ENCODE measurements at regions not wholly inside any gene's neighbourhood (a gene's known extent, or its start where the extent isn't known, plus 50 kb on each side); places are given as distances from the start of the nearest gene placed in this dataset.

DNA sequence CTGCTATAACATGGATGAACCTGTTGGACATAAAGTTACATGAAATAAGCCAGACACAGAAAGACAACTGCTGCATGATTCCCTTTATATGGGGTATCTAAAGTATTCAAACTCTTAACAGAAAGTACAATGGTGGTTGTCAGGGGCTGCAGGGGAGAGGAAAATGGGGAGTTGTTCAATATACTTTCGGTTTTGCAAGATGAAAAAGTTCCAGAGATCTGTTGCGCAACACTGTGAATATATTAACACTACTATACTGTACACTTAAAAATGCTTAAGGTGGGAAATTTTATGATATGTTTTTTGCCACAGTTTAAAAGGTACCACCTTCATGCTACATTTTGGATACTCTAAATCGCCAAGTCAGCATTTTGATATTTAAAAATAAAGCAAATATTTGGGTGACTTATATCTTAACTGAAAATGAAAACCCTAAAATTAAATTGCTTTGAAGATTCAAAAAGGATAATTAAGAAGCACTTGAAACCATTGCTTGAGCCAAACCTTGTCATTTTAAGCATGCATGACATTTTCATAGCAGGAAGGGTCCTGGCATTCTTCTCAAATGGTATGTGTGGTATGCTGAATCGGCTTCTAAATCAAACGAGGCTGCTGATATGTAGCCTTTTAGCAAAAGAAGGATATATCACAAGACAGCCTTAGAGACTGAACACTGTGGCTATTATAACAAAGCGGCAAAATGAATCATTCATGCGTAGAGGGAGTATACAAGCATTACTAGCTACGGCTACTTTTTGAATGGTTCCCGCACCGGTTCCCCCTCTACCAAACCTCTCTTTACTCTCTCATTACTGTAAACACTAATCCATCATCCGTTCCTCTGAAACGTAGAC, 607.1 kb upstream of the DIPK2B start:
- CTCF ChIA-PET, result interaction anchor here (0.6 kb wide), 2 partner anchors 13 to 14 kb away, joined by 4 read pairs; no protein-coding TSS in a partner anchor
- DNase-seq (ENCODE audit: low read depth, low spot score), result no peak

DNA sequence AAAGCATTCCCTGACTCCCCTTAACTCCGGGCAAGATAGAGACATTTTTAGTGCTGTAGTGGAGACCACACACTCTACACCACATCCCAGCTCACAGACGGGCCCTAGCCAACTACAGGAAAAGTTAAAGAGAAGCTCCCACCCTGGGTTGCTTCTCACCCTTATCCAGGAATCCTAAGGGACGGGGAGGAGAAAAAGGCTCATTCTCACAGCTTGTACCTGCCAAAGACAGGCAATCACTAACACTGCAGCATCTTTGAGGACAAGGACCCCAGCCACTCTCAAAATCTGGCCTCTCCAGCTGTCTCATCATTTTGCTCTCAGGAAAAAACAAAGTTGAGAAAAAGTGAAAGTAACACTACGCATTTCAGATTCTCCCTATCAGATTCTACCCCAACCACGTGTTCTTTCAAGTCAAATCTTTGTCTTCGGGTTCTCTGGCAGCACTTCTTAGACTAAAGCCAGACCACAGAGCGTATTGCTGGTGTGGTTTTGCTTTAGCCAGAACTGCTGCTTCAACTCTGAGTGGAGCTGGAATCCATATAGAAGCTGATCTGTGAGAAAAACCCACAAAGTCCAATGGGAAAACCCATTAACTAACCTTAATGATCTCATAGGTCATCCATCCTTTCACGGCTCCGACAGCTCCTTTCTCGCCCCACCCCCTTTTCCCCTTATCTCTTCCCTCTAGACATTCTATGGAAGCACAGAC, 605.9 kb upstream of the DIPK2B start:
- Histone ChIP-seq H3K27ac (ENCODE audit: low read length) (peak overlapping the region; percentile 84), H3K27me3 (ENCODE audit: control insufficient read depth, insufficient read depth, low read length) (no peaks in the 10 kb centered on the region), H3K36me3 (ENCODE audit: control insufficient read depth, insufficient read depth, low read length) (no peaks in the 10 kb centered on the region), H3K9me3 (ENCODE audit: control insufficient read depth, insufficient read depth, low read depth, low read length) (no peaks in the 10 kb centered on the region), H3K4me1 (ENCODE audit: control insufficient read depth, insufficient read depth, low read length) (peaks cover 63% of the 10 kb centered on the region), H3K4me3 (ENCODE audit: low read depth in 2 of 2, low read length in 2 of 2) (peak overlapping the region; percentile 22 to 57)
- peak; percentile 34 for ATAC-seq
- TF ChIP-seq REST (IDR thresholded peaks at IDR 0.05; ENCODE audit: insufficient read depth in 1 of 2, low read depth in 2 of 2, low read length in 1 of 2) (no peak), SIN3A (IDR thresholded peaks at IDR 0.05; ENCODE audit: borderline replicate concordance, insufficient read depth, low read depth, low read length) (no peak), TCF7L2 (IDR thresholded peaks at IDR 0.05; ENCODE audit: low read depth, low read length) (no peak), POLR2AphosphoS5 (IDR thresholded peaks at IDR 0.05; ENCODE audit: low read depth, low read length) (no peak)
- TF ChIP-seq, protein P1, sequence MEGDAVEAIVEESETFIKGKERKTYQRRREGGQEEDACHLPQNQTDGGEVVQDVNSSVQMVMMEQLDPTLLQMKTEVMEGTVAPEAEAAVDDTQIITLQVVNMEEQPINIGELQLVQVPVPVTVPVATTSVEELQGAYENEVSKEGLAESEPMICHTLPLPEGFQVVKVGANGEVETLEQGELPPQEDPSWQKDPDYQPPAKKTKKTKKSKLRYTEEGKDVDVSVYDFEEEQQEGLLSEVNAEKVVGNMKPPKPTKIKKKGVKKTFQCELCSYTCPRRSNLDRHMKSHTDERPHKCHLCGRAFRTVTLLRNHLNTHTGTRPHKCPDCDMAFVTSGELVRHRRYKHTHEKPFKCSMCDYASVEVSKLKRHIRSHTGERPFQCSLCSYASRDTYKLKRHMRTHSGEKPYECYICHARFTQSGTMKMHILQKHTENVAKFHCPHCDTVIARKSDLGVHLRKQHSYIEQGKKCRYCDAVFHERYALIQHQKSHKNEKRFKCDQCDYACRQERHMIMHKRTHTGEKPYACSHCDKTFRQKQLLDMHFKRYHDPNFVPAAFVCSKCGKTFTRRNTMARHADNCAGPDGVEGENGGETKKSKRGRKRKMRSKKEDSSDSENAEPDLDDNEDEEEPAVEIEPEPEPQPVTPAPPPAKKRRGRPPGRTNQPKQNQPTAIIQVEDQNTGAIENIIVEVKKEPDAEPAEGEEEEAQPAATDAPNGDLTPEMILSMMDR (IDR thresholded peaks at IDR 0.05), result no peak
- ChIA-PET CTCF (no interaction called here), POLR2A (interaction anchor here (0.6 kb wide), 1 partner anchor 485 kb away, joined by 4 read pairs; no protein-coding TSS in a partner anchor)
- intact Hi-C loops (cut with micrococcal nuclease; ENCODE audit: unreplicated experiment), result no loop called here
- in situ Hi-C loops (cut with HindIII; ENCODE audit: low pct_unique_long_range_greater_than_20kb, low sequenced_read_pairs), result no loop called here
- no TSS peak for BruUV-seq (replicated peaks)
- DNase-seq (ENCODE audit: low read depth, low spot score), result no peak

More for the DNA sequence above, 607.1 kb upstream of the DIPK2B start:
- intact Hi-C loops (cut with micrococcal nuclease; ENCODE audit: unreplicated experiment) (no loop called here), in situ Hi-C loops (cut with HindIII; ENCODE audit: low pct_unique_long_range_greater_than_20kb, low sequenced_read_pairs) (no loop called here)
- Histone ChIP-seq H3K36me3 (ENCODE audit: control insufficient read depth, insufficient read depth, low read length) (no peaks in the 10 kb centered on the region), H3K27me3 (ENCODE audit: control insufficient read depth, insufficient read depth, low read length) (no peaks in the 10 kb centered on the region), H3K4me1 (ENCODE audit: control insufficient read depth, insufficient read depth, low read length) (peaks cover 51% of the 10 kb centered on the region), H3K27ac (ENCODE audit: low read length) (peak overlapping the region; percentile 84), H3K9me3 (ENCODE audit: control insufficient read depth, insufficient read depth, low read depth, low read length) (no peaks in the 10 kb centered on the region), H3K4me3 (ENCODE audit: low read depth in 2 of 2, low read length in 2 of 2) (peak overlapping the region; percentile 8 to 38)
- no TSS peak for BruUV-seq (replicated peaks)
- TF ChIP-seq REST (IDR thresholded peaks at IDR 0.05; ENCODE audit: insufficient read depth in 1 of 2, low read depth in 2 of 2, low read length in 1 of 2) (no peak), SIN3A (IDR thresholded peaks at IDR 0.05; ENCODE audit: borderline replicate concordance, insufficient read depth, low read depth, low read length) (no peak), POLR2AphosphoS5 (IDR thresholded peaks at IDR 0.05; ENCODE audit: low read depth, low read length) (no peak), TCF7L2 (IDR thresholded peaks at IDR 0.05; ENCODE audit: low read depth, low read length) (no peak)
- TF ChIP-seq, protein P1 (IDR thresholded peaks at IDR 0.05), result no peak
- POLR2A ChIA-PET, result no interaction called here
- ATAC-seq, result peak; percentile 68

All from Panc1 (cell line).